GM18867 (cell line): ENCODE measurements at regions not wholly inside any gene's neighbourhood (a gene's known extent, or its start where the extent isn't known, plus 50 kb on each side); places are given as distances from the start of the nearest gene placed in this dataset.
"Not testable (repeated sequence)": the region's sequence is repeated elsewhere in the genome, so short reads cannot be mapped to it uniquely, and the experiment has no call there.

Experiments used
- ATAC-seq: cut with Tn5 transposase; IDR thresholded peaks from one replicate; pipeline ENCODE4 v1.9.1; 2021; ENCODE audit warnings: mild to moderate bottlenecking, moderate library complexity; ENCODE audit not compliant: unreplicated experiment

GRCh38 chr9:62798884-62799850 lies 1609.3 kb downstream of the SPATA31A7 start:
- ATAC-seq: not testable (repeated sequence)

GRCh38 chr9:62799851-62800371 lies 1610.1 kb downstream of the SPATA31A7 start:
- not testable (repeated sequence) for ATAC-seq

GRCh38 chr9:62800451-62801371 lies 1610.9 kb downstream of the SPATA31A7 start:
- not testable (repeated sequence) for ATAC-seq

- ATAC-seq: not testable (repeated sequence)
Observed at GRCh38 chr9:62801372-62801811, 1611.6 kb downstream of the SPATA31A7 start.

- peak; percentile 100 for ATAC-seq
Observed at GRCh38 chr9:62801961-62802718, 1612.3 kb downstream of the SPATA31A7 start.

- peak; percentile 0 for ATAC-seq
Observed at GRCh38 chr9:62802719-62803079, 1612.9 kb downstream of the SPATA31A7 start.

- not testable (repeated sequence) for ATAC-seq
Observed at GRCh38 chr9:62803099-62803498, 1613.3 kb downstream of the SPATA31A7 start.

- ATAC-seq: not testable (repeated sequence)
Observed at GRCh38 chr9:62804314-62804713, 1614.5 kb downstream of the SPATA31A7 start.

- ATAC-seq: not testable (repeated sequence)
Observed at GRCh38 chr9:62807424-62807823, 1617.6 kb downstream of the SPATA31A7 start.

- ATAC-seq: not testable (repeated sequence)
Observed at GRCh38 chr9:62808081-62808480, 1618.2 kb downstream of the SPATA31A7 start.

GRCh38 chr9:62810318-62810717 lies 1620.5 kb downstream of the SPATA31A7 start:
- not testable (repeated sequence) for ATAC-seq

- ATAC-seq: not testable (repeated sequence)
Observed at GRCh38 chr9:62810811-62811315, 1621.0 kb downstream of the SPATA31A7 start.

- ATAC-seq: not testable (repeated sequence)
Observed at GRCh38 chr9:62815436-62815835, 1625.6 kb downstream of the SPATA31A7 start.

- not testable (repeated sequence) for ATAC-seq
Observed at GRCh38 chr9:62816331-62816730, 1626.5 kb downstream of the SPATA31A7 start.

- not testable (repeated sequence) for ATAC-seq
Observed at GRCh38 chr9:62817214-62817613, 1627.4 kb downstream of the SPATA31A7 start.

GRCh38 chr9:62822185-62822584 lies 1632.3 kb downstream of the SPATA31A7 start:
- not testable (repeated sequence) for ATAC-seq

GRCh38 chr9:62827957-62828907 lies 1638.4 kb downstream of the SPATA31A7 start:
- not testable (repeated sequence) for ATAC-seq

- not testable (repeated sequence) for ATAC-seq
Observed at GRCh38 chr9:62830829-62831459, 1641.1 kb downstream of the SPATA31A7 start.
